ENCODE measurements at regions not wholly inside any gene's neighbourhood (a gene's known extent, or its start where the extent isn't known, plus 50 kb on each side); places are given as distances from the start of the nearest gene placed in this dataset.

- ChIA-PET CTCF (no interaction called here), POLR2A (ENCODE audit: unreplicated experiment) (no interaction called here)
- no peaks in the 10 kb centered on the region for H4K20me1 ChIP-seq (ENCODE audit: low read length)
- no peaks in the 10 kb centered on the region for H3K9me2 ChIP-seq (replicated peaks; ENCODE audit: low read length)
- BruUV-seq (replicated peaks): no TSS peak
- no peaks in the 10 kb centered on the region for H3K27me3 ChIP-seq (ENCODE audit: low read length)
- ATAC-seq (no peak), DNase-seq (no peak)
- TF ChIP-seq CTCF (conservative IDR thresholded peaks at IDR 0.05; ENCODE audit: low read depth, low read length) (no peak), EZH2 (IDR thresholded peaks at IDR 0.05; ENCODE audit: low read length, unreplicated experiment) (no peak), EZH2phosphoT487 (IDR thresholded peaks at IDR 0.05; ENCODE audit: borderline replicate concordance, low read length) (no peak)
- no peak overlapping the region for H2AFZ ChIP-seq (ENCODE audit: low read length)
- no peaks in the 10 kb centered on the region for H3F3A ChIP-seq (ENCODE audit: low read length, unreplicated experiment)
- no peaks in the 10 kb centered on the region for H3K36me3 ChIP-seq (ENCODE audit: low read depth, low read length)
- H3K79me2 ChIP-seq (ENCODE audit: low read length): no peaks in the 10 kb centered on the region
- no peaks in the 10 kb centered on the region for H3K4me1 ChIP-seq (ENCODE audit: insufficient read depth, low read length)
- H3K27ac ChIP-seq (ENCODE audit: low read length): no peak overlapping the region
- H3K9ac ChIP-seq (ENCODE audit: low read length): no peak overlapping the region
- H3K4me3 ChIP-seq (ENCODE audit: low read length): no peak overlapping the region
- no peaks in the 10 kb centered on the region for H3K9me3 ChIP-seq (ENCODE audit: low read length)
- intact Hi-C loops (cut with micrococcal nuclease): no loop called here
- H3K4me2 ChIP-seq (ENCODE audit: low read length): no peak overlapping the region
These were observed 589.4 kb downstream of the PLPP3 start for GRCh38 chr1:55990007-55990406.

DNA sequence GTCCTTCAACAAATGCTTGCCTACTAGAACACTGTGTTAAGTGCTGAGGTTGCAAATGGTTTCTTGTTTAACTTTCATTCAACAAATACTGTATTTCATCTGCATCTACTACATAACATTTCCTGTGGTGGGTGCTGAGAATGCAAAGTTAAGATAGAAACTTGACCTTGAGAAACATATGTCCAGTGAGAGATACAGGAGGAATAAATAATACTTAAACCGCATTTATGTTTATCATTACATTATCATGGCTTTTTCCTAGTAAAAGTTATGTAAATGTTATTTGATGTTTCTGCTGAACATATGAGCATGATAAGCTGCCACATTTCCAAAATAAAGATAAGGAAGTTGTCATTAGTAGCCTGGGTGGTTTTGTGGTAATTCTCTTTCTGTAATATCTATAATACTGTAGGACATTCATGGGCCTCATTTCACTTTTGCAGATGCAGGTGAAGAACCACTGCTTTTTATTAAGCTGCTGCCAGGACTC is 590.4 kb downstream of the PLPP3 start:
- H3K4me2 ChIP-seq (ENCODE audit: low read length): no peak overlapping the region
- ChIA-PET CTCF (no interaction called here), POLR2A (ENCODE audit: unreplicated experiment) (no interaction called here)
- no peaks in the 10 kb centered on the region for H3K36me3 ChIP-seq (ENCODE audit: low read depth, low read length)
- no peak overlapping the region for H3K27ac ChIP-seq (ENCODE audit: low read length)
- H3K9ac ChIP-seq (ENCODE audit: low read length): no peak overlapping the region
- H3K79me2 ChIP-seq (ENCODE audit: low read length): no peaks in the 10 kb centered on the region
- BruUV-seq (replicated peaks): no TSS peak
- DNase-seq (no peak), ATAC-seq (no peak)
- no peaks in the 10 kb centered on the region for H3F3A ChIP-seq (ENCODE audit: low read length, unreplicated experiment)
- TF ChIP-seq CTCF (conservative IDR thresholded peaks at IDR 0.05; ENCODE audit: low read depth, low read length) (no peak), EZH2phosphoT487 (IDR thresholded peaks at IDR 0.05; ENCODE audit: borderline replicate concordance, low read length) (no peak), EZH2 (IDR thresholded peaks at IDR 0.05; ENCODE audit: low read length, unreplicated experiment) (no peak)
- no peak overlapping the region for H3K4me3 ChIP-seq (ENCODE audit: low read length)
- intact Hi-C loops (cut with micrococcal nuclease): no loop called here
- no peaks in the 10 kb centered on the region for H4K20me1 ChIP-seq (ENCODE audit: low read length)
- no peaks in the 10 kb centered on the region for H3K27me3 ChIP-seq (ENCODE audit: low read length)
- H3K4me1 ChIP-seq (ENCODE audit: insufficient read depth, low read length): no peaks in the 10 kb centered on the region
- no peaks in the 10 kb centered on the region for H3K9me3 ChIP-seq (ENCODE audit: low read length)
- no peak overlapping the region for H2AFZ ChIP-seq (ENCODE audit: low read length)
- no peaks in the 10 kb centered on the region for H3K9me2 ChIP-seq (replicated peaks; ENCODE audit: low read length)

- H3K9ac ChIP-seq (ENCODE audit: low read length): no peak overlapping the region
- H3K9me3 ChIP-seq (ENCODE audit: low read length): no peaks in the 10 kb centered on the region
- DNase-seq (no peak), ATAC-seq (no peak)
- POLR2A ChIA-PET (ENCODE audit: unreplicated experiment): no interaction called here
- no peaks in the 10 kb centered on the region for H3K4me1 ChIP-seq (ENCODE audit: insufficient read depth, low read length)
- H3K27me3 ChIP-seq (ENCODE audit: low read length): no peaks in the 10 kb centered on the region
- no peak overlapping the region for H3K4me2 ChIP-seq (ENCODE audit: low read length)
- no peak overlapping the region for H3K27ac ChIP-seq (ENCODE audit: low read length)
- no peak overlapping the region for H2AFZ ChIP-seq (ENCODE audit: low read length)
- no peaks in the 10 kb centered on the region for H3K36me3 ChIP-seq (ENCODE audit: low read depth, low read length)
- no peaks in the 10 kb centered on the region for H4K20me1 ChIP-seq (ENCODE audit: low read length)
- H3K9me2 ChIP-seq (replicated peaks; ENCODE audit: low read length): no peaks in the 10 kb centered on the region
- TF ChIP-seq EZH2phosphoT487 (IDR thresholded peaks at IDR 0.05; ENCODE audit: borderline replicate concordance, low read length): no peak
- no peak for TF ChIP-seq EZH2 (IDR thresholded peaks at IDR 0.05; ENCODE audit: low read length, unreplicated experiment)
- no peak for TF ChIP-seq CTCF (conservative IDR thresholded peaks at IDR 0.05; ENCODE audit: low read depth, low read length)
- no peaks in the 10 kb centered on the region for H3F3A ChIP-seq (ENCODE audit: low read length, unreplicated experiment)
- CTCF ChIA-PET: no interaction called here
- no peak overlapping the region for H3K4me3 ChIP-seq (ENCODE audit: low read length)
- intact Hi-C loops (cut with micrococcal nuclease): no loop called here
- BruUV-seq (replicated peaks): no TSS peak
- H3K79me2 ChIP-seq (ENCODE audit: low read length): no peaks in the 10 kb centered on the region
These were observed 591.7 kb downstream of the PLPP3 start for GRCh38 chr1:55987491-55988249.
